NCI-H2227 (cell line): ENCODE measurements at regions not wholly inside any gene's neighbourhood (a gene's known extent, or its start where the extent isn't known, plus 50 kb on each side); places are given as distances from the start of the nearest gene placed in this dataset.
"Not testable (repeated sequence)": the region's sequence is repeated elsewhere in the genome, so short reads cannot be mapped to it uniquely, and the experiment has no call there.

ENCODE experiments used
- DNase-seq: peaks from one replicate; lab custom pipeline; 2025; ENCODE audit not compliant: unreplicated experiment; lab: John Stamatoyannopoulos, UW

DNA sequence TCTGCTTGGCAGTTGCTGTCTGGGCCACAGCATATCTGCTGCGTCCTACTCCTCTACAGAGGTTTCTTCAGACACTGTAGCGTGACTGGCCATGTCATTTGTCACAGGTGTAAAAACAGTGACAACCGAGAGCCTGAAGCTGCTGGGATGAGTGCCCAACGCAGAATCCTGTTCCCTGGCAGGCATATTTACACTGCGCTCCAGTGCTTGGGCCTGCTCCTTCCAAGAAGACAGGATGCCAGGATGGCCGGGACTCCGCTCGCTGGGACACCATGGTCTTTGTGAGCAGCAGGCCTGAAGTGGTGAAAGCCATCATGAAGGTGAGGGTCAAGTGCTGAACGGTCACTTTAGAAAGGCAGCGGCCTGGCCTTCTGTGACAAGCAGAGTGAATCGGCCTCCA, 171.4 kb downstream of the EMP1 start:
- DNase-seq, result no peak

DNA sequence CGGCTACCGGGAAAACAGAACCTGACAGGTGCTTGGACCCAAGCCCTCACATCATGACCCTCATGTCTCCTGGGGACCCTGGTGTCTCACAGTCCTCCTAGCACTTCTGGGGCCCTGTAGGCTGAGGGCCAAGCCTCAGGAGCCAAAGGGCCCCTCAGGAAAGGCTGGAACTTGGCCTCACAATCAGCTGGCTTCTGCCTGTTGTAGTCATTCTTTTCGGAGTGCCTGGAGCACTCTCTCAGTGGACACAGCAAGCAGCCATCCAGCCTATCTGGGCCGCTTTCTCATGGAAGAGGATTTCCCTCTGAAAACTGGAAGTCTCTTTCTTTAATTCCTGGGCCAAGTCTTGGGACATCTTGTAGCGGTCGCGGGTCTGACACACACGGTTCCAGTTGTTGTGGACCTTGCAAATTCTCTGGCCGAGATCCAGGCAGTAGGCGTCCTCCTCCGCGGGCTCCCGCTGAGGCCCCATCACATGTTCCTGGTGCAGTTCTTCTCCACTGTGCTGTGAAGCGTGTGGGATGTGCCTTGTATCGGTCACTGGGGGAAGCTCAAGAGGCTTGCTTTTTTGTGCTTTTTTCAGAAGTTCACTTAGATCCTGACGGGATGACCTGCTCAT, 169.3 kb downstream of the EMP1 start:
- DNase-seq, result no peak

DNA sequence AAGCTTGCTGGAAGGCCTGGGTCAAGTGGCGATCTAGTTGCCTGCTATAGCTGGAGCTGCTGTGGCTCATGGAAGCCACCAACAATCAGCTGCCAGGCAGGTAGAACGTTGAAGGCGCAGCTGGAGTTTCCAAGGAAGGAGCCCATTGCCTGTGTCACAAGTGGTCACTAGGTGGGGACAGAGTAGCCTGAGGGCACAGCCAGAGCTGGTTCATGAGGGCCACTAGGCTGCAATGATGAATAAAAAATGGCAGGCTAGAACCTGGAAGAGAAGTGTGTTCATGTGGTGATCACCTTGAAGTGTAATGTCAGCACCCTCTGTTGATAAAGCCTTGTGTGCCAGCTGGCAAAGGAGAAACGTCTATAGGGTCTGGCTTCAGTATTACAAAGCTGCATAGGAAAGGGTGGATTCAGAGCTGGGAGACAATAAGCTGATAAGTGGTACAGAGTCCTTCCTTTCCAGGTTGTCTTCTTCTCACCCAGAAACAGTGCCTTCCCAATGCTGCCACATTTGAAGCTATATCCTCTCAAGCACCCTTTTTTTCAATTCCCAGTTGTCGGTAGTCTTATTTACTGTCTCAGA, 165.8 kb downstream of the EMP1 start:
- DNase-seq, result peak; percentile 61

DNA sequence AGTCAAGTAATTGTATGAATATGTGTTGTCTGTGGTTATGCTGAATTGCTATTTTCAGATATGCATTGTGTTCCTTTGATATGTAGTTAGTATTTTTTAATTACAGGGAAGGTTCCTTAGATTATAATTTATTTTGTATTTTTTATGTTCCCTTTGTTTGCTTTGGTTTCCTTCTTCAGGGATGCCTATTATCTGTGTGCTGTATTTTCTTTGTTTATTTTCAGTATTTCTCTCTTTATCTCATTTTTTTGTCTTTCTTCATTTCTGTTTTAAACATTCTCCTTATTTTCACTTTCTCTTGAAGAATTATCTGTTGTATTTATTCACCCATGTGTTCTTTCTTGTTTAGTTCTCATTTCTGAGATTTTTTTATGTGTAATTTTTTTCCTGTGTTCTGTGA, 163.1 kb downstream of the EMP1 start:
- DNase-seq, result no peak

DNA sequence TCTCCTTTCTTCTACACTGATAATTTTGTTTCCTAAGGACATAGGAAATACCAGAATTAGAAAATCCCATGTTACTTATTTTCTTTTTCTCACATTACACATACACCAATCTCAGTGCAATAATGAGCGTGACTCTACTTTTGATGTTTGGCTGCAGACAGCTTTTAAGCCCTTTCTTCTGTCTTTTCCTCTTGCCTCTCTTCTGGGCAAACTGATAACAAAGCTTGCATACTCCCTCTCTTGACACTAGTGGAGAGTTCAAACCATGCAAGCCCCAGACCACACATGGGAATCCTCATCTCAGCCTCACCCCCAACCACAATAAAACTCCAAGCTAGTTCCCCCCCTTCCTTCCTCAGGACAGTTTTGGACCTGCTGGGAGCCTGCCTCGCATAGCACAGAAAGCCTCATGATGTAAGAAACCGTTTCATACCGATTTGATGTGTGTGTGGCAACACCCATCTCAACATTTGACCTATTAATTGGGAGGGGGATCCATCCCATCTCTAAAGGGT, 161.9 kb downstream of the EMP1 start:
- no peak for DNase-seq

DNA sequence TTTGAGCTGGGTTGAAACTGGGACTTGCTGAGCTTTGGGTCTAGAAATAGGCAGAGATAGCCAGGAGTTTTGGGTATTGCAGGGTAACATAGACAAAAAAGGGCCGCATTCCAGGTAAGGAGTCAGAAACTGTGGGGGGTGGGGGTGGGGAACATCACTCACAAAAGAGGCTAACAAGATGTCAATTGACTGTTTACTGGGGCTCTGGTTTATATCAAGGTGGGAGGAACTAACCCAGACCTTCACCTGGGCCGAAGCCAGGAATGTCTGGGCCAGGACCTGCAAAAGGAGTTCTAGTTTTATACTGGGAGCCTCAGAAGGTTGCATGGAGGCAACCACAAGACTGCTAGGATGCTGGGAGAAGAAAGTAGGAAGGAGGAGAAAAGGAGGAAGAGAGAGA, 154.4 kb downstream of the EMP1 start:
- DNase-seq, result no peak

DNA sequence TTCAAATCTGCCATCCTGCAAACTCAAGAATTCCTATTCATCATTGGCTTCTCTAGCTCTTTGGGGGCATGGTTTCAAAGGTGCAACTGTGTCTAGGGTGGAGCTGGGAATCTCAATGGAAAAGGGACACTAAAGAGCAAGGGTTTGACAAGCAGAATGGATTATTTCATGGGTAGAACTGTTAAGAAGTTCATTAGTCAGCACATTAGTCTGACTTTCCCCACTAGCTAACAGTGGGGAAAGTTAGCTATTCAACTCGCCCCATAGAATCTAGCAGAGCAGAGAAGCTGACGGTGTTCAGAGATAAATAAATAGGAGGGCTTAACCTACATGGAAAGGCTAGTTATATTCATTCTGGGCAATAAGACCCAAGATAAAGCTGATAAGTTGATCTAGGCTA, 153.9 kb downstream of the EMP1 start:
- no peak for DNase-seq

DNA sequence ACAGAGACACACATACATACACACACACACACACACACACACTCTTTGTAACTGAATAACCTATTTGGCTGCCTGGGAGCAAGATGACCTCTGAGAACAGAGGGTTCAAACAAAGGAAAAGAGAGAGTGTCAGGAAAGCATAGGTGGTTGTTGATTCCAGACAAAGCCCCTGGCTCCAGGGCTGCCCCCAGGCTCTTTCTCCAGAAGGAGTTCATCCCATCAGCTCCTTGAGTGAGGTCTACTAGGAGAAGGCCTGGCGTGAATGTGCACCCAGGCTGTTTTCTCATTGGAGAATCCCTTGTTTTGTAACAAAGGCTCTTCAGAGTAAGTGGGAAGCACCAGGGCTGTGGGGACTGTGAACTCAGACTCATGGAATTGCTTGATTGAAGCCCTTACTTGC, 151.9 kb downstream of the EMP1 start:
- no peak for DNase-seq

DNA sequence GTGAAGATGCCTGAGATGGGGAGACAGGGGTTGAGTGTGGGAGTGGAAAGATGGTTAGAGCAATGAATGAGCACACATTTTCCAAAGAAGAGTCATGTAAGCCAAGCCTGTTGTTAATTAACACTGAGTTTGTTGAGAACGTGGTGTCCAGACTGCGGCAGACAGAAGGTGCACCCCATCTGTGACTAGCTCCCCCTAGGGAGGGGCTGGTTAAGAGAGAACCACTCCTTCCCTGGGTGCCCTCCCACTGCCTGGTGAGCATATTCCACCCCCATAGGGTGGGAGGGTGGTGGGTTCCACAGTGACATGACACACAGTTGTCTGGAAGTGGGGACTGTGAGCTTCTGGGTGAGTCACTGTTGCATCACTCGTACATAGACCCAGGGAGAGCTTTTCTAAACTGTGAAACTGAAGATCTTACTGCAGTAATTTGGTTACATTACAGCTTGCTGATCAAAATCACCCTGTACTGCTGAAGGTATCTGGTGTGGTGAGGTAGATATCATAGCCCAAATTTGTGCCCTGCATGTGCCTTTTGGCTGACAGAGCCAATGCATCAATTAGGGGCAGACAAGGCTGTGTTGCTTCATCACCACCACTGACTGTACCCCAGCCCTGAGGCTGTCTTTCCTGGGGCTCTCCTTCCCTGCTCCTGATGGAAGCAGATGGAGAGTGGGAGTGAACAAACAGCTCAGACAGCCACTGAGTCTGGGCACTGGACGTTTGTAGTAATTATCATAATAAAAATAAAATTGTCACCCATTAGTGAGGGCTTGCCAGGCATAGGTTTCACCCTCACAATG, 150.9 kb downstream of the EMP1 start:
- no peak for DNase-seq

DNA sequence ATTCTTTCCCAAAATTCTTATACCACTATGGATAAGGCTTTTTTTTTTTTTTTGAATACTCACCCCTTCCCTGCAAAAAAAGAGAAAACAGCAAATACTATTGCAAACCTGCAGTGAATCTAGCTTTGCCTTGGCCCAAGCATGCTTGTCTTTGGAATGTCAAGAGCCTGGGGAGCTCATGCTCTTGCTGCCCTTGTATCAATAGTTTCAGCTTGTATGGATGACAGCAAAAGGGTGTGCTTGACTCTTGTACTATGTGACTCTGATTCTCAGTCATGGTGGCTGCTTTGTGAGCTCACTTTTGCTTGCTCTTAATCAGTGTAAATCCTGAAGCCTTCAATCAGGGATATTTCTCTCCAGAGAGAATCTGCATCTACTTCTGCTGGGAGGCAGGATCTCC, 149.2 kb downstream of the EMP1 start:
- no peak for DNase-seq

DNA sequence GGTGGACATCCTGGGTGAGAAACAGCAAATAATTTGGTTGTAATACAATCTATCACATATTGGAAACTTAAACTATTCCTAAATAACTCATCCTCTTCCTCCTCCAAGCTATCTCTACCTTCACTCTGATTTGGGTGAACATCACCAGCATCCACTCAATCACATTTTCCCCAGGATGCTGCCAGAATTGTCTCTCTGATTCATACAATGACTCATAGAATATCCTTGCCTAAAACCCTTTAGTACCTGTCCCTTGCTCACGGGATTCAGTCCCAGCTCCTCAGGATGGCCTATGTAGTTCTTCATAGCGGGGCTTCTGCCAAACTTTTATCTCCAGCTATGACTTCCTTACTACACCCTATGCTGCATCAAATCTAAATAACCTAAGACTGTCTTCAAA, 146.8 kb downstream of the EMP1 start:
- DNase-seq, result no peak

DNA sequence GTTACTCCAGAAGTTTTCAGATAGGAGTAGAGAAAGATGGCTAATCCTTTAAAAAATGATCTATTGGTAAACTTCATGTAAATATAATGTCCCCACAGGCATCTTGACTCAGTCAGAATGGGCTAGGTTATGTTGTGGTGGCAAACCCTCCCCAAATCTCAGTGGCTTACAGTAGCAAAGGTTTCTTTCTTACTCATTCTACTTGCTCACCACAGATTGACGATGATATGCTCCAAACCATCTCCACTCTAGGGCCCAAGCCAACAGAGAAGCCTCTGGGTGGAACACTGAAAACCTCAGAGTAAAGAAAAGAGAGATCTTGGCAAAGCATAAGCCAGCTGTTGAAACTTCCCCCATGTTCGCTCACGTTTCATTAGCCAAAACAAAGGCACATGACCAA, 146.4 kb downstream of the EMP1 start:
- no peak for DNase-seq

DNA sequence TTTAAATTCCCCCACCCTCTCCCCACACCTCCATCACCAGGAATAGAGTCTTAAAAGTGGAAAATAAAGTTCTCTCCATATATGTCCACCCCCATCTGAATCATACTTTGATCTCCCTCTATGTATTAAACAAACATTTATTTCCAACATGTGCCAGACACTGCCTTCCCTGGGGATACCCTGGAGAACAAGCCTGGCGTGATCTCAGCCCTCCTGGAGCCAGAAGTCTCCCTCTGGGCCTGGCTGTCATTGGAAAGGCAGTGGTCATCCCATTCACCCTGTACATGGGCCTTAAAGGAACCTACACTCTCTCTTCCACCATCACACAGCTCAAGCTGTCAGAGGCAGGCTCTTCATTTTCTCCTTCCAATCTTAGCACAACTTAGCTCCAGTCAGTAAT, 143.6 kb downstream of the EMP1 start:
- no peak for DNase-seq

DNA sequence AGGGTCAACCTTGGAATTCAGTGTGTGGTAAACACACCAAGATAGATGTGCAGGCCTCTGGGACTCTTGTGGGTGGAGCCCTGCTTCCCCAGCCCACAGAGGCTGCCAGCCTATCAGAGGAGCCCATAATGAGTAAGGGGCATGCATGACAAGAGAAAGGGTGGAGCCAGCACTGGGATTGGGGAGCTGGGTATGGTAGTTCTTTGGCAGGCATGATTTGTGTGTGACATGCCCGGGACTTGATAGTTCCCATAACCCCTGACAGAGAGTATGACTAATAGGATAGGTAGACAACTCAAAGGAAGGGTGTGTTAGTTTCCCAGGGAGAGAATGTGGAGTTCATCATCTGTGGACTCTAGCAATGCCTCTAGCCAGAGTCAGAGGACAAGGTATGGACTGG, 143.0 kb downstream of the EMP1 start:
- no peak for DNase-seq

DNA sequence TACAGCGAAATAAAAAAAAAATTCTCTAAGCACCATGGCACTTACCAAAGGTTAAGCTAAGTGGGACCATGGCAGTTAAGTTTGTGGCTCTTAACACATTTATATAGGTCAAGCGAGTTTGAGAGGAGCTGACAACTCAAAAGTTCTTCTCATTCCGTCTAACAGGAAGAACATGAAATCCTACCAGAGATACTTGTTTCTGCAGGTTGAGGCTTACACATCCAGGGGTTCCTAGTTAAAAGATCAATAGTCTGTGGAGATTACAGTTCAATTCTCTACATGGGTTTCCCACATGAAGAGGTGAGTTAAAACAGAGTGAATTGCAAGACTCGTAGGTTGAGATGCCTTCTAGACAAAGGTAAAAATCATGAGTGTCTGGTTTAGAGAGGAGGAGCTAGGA, 142.6 kb downstream of the EMP1 start:
- no peak for DNase-seq

DNA sequence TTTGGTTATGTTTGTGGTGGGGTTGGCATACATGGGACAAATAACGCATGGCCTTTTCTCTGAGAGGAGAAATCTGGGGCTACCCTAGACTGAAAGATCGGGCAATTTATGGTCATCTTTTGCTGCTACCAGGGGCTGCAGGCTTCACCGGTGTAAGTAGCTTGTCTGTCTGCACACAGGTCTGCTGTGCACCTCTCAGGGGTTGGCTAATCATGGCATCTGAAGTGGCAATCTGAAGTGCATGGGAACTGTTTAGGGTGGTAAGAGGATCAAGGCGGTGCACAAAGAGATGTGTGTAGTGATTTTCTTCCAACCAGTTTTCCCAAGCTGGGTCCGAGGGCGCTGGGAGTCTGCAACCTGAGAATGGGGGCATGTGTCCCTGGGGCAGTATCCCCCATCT, 141.3 kb downstream of the EMP1 start:
- DNase-seq, result no peak

DNA sequence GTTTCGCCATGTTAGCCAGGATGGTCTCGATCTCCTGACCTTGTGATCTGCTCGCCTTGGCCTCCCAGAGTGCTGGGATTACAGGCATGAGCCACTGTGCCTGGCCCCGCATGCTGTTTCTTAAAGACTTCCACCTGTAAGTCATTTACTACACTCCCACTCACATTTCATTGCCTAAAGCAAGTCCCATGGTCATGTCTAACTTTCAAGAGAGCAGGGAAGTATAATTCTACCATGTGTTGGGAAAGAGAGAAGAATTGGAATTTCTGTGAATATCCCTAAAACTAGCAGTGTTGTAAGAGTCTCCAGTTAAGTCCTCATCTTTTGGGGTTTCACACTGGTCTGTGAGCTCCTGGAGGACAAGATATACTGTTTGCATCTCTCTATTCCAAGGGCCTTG, 139.7 kb downstream of the EMP1 start:
- DNase-seq, result no peak

DNA sequence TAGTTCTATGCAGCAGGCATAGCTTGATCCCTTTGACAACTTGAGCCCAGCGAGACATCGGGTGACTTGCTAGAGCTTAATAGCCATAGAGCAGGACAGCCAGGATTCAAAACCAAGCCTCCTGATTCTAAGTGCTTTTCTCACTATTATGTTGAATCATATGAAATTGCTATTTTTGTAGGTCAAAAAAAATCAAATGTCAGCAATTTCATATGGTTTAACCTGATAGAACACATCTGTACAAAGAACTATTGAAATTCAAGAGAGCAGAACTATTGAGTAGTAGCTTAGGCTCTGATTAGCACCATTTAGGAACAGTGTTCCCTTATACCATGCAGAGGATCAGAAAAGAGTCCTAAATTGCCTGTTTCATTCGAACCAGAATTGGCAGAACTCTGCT, 132.0 kb downstream of the EMP1 start:
- DNase-seq, result no peak

DNA sequence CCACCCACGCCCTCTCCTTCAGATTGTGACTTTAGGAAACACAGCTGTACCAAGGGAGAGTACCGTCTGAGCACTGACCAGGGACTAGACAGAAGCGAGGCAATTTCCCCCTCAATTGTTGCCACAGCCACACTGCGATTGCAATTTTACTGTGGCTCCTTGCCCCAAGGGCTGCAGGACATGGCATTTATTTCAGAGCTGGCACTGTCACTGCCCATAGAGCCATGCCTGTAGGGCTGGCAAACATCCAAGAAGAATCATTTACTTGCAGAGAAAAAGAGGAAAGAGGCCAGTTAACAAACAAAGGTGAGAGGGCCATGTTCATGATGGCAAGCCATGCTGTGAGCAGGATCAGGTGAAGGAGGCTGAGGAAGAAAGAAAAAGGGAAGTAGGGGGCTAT, 129.6 kb downstream of the EMP1 start:
- DNase-seq, result peak; percentile 16

DNA sequence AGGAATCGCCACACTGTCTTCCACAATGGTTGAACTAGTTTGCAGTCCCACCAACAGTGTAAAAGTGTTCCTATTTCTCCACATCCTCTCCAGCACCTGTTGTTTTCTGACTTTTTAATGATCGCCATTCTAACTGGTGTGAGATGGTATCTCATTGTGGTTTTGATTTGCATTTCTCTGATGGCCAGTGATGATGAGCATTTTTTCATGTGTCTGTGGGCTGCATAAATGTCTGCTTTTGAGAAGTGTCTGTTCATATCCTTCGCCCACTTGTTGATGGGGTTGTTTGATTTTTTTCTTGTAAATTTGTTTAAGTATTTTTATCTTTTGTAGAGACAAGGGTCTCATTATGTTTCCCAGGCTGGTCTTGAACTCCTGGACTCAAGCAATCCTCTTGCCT, 128.5 kb downstream of the EMP1 start:
- not testable (repeated sequence) for DNase-seq

DNA sequence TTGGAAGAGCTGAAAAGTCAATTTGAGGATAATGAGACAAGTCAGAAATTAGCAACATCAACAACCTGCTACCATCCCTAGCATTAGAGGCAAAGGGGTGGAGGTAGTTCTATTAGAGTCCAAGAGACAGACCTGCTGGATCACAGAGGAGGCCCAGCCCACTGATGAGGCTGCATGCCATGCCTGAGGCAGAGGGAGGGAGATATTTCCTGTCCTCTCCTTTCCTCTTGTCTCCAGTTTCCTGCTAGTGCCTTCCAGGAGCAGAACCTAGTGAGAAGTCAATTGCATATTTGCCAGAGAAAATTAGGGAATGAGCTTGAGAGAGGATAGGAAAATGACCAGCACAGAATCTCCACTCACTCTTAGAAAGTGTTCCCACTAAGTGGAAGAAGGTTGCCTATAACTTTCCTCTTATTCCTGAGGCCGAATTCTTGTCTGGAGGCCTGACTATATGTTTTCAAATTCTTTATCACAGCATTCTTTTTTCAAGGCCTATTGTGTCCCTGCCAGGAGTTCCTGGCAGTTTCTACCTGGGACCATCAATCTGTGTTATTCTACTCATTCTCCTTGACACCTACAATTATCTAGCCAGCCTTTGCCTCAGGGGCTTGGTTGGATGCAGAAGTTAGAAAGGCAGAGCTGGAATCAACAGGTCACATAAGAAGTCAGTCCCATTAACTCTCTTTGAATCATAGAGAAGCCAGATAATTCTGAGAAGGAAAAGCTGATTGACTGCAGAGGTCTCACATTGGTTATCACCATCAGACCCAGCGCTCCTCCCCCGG, 121.9 kb downstream of the EMP1 start:
- no peak for DNase-seq
